ENCODE measurements at regions not wholly inside any gene's neighbourhood (a gene's known extent, or its start where the extent isn't known, plus 50 kb on each side); places are given as distances from the start of the nearest gene placed in this dataset.
A peak's percentile ranks its signal among the peaks of the same experiment; 100 is the strongest.

- no peaks in the 10 kb centered on the region for H3K27me3 ChIP-seq
- H3K9me3 ChIP-seq: no peaks in the 10 kb centered on the region
- H3K4me1 ChIP-seq: no peaks in the 10 kb centered on the region
- H3K36me3 ChIP-seq: no peaks in the 10 kb centered on the region
- WGBS, 2 donors (ENCODE audit: low coverage in 1 of 2): 36 to 61% methylated on average over 3 of the region's 3 CpGs
- H3K4me3 ChIP-seq: no peak overlapping the region
- in situ Hi-C loops (cut with MboI; ENCODE audit: low pct_ligation_motif_present in 1 of 4, low pct_unique_long_range_greater_than_20kb in 1 of 4, low sequenced_read_pairs in 3 of 4): no loop called here
- TF ChIP-seq POLR2AphosphoS5 (IDR thresholded peaks at IDR 0.05) (no peak), POLR2A (IDR thresholded peaks at IDR 0.05) (no peak), EP300 (IDR thresholded peaks at IDR 0.05; ENCODE audit: low read depth) (no peak)
- TF ChIP-seq, protein P1, sequence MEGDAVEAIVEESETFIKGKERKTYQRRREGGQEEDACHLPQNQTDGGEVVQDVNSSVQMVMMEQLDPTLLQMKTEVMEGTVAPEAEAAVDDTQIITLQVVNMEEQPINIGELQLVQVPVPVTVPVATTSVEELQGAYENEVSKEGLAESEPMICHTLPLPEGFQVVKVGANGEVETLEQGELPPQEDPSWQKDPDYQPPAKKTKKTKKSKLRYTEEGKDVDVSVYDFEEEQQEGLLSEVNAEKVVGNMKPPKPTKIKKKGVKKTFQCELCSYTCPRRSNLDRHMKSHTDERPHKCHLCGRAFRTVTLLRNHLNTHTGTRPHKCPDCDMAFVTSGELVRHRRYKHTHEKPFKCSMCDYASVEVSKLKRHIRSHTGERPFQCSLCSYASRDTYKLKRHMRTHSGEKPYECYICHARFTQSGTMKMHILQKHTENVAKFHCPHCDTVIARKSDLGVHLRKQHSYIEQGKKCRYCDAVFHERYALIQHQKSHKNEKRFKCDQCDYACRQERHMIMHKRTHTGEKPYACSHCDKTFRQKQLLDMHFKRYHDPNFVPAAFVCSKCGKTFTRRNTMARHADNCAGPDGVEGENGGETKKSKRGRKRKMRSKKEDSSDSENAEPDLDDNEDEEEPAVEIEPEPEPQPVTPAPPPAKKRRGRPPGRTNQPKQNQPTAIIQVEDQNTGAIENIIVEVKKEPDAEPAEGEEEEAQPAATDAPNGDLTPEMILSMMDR (IDR thresholded peaks at IDR 0.05): no peak
- intact Hi-C loops (cut with DNase I; ENCODE audit: low total_unique reads): no loop called here
- DNase-seq: no peak
- no peak overlapping the region for H3K27ac ChIP-seq
Observed at GRCh38 chr7:52920977-52921376, 114.5 kb upstream of the POM121L12 start.

- in situ Hi-C loops (cut with MboI; ENCODE audit: low pct_ligation_motif_present in 1 of 4, low pct_unique_long_range_greater_than_20kb in 1 of 4, low sequenced_read_pairs in 3 of 4): no loop called here
- TF ChIP-seq, protein P1 (IDR thresholded peaks at IDR 0.05): peak in 3 of 5 experiments; percentile 10 to 30 (median 28)
- no peak for TF ChIP-seq POLR2A (IDR thresholded peaks at IDR 0.05)
- Histone ChIP-seq H3K4me3 (no peak overlapping the region), H3K4me1 (no peaks in the 10 kb centered on the region), H3K27me3 (no peaks in the 10 kb centered on the region), H3K27ac (no peak overlapping the region), H3K36me3 (no peaks in the 10 kb centered on the region), H3K9me3 (no peaks in the 10 kb centered on the region)
- intact Hi-C loops (cut with DNase I; ENCODE audit: low total_unique reads): no loop called here
- no peak for DNase-seq
- 56 to 72% methylated on average over 7 of the region's 7 CpGs for WGBS, 2 donors (ENCODE audit: low coverage in 1 of 2)
Observed at GRCh38 chr7:52917982-52918578, 117.4 kb upstream of the POM121L12 start.

- no peak for TF ChIP-seq POLR2AphosphoS5 (IDR thresholded peaks at IDR 0.05)
- TF ChIP-seq EP300 (IDR thresholded peaks at IDR 0.05; ENCODE audit: low read depth): no peak
- TF ChIP-seq, protein P1 (IDR thresholded peaks at IDR 0.05): no peak
- no peak for TF ChIP-seq POLR2A (IDR thresholded peaks at IDR 0.05)
- Histone ChIP-seq H3K27ac (no peak overlapping the region), H3K4me1 (no peaks in the 10 kb centered on the region), H3K4me3 (no peak overlapping the region), H3K27me3 (no peaks in the 10 kb centered on the region), H3K9me3 (no peaks in the 10 kb centered on the region), H3K36me3 (no peaks in the 10 kb centered on the region)
- 88 to 95% methylated on average over 8 to 9 of the region's 10 CpGs for WGBS, 2 donors (ENCODE audit: low coverage in 1 of 2)
- DNase-seq: no peak
- in situ Hi-C loops (cut with MboI; ENCODE audit: low pct_ligation_motif_present in 1 of 4, low pct_unique_long_range_greater_than_20kb in 1 of 4, low sequenced_read_pairs in 3 of 4): no loop called here
- intact Hi-C loops (cut with DNase I; ENCODE audit: low total_unique reads): no loop called here
Observed at GRCh38 chr7:52911795-52912194, 123.6 kb upstream of the POM121L12 start.

- no peak for DNase-seq
- Histone ChIP-seq H3K27ac (no peak overlapping the region), H3K27me3 (no peaks in the 10 kb centered on the region), H3K4me3 (no peak overlapping the region), H3K36me3 (no peaks in the 10 kb centered on the region), H3K4me1 (no peaks in the 10 kb centered on the region), H3K9me3 (no peaks in the 10 kb centered on the region)
- TF ChIP-seq POLR2A (IDR thresholded peaks at IDR 0.05) (no peak), EP300 (IDR thresholded peaks at IDR 0.05; ENCODE audit: low read depth) (no peak), POLR2AphosphoS5 (IDR thresholded peaks at IDR 0.05) (no peak)
- TF ChIP-seq, protein P1 (IDR thresholded peaks at IDR 0.05): no peak
- 82% methylated on average over 7 of the region's 7 CpGs; no CpG with 5 or more reads in 1 of the 2 donors for WGBS, 2 donors (ENCODE audit: low coverage in 1 of 2)
- intact Hi-C loops (cut with DNase I; ENCODE audit: low total_unique reads): no loop called here
- in situ Hi-C loops (cut with MboI; ENCODE audit: low pct_ligation_motif_present in 1 of 4, low pct_unique_long_range_greater_than_20kb in 1 of 4, low sequenced_read_pairs in 3 of 4): no loop called here
Observed at GRCh38 chr7:52911326-52911725, 124.1 kb upstream of the POM121L12 start.
